GM19438 (cell line): ENCODE measurements at regions not wholly inside any gene's neighbourhood (a gene's known extent, or its start where the extent isn't known, plus 50 kb on each side); places are given as distances from the start of the nearest gene placed in this dataset.

Experiments
- ATAC-seq: cut with Tn5 transposase; IDR thresholded peaks from one replicate; pipeline ENCODE4 v1.9.1; 2021; ENCODE audit warnings: low read depth; ENCODE audit not compliant: unreplicated experiment

DNA sequence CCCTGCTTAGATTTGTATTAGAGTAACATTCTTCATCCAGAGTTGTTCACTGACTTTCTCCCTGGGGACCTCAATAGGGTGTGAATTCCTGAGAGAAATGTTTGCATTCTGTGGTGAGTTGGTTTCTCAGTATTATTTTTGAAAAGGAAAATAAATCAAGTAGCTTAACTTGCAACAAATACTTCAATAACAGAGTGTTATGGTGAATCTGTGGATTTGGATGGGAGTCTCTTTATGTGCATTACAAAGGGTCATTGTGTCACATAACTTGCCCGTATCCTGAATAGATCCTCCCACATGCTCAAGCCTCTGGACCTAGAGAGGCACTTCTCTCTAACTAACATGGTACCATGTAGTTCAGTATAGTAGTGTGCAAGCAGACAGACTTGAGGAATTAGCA lies 68.4 kb upstream of the IPO9 start:
- no peak for ATAC-seq

DNA sequence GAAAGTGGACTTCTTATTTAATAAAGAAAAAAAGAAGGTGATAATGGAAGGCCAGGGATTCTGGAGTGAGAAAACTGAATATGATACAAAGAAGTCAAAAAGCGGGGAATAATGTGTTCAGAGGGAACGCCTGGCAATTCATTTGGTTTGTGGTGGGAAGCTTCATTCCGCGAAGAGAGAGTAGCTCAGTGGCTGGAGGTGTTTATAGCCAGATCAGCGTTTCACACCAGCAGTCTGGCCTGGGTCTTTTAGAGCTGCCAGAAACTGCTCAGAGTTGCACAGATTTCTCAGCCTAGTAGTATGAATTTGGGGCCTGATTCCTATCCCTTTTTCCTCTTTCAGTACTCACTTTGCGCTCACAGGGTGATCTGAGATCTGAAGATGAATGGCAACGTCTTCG lies 67.8 kb upstream of the IPO9 start:
- no peak for ATAC-seq

GRCh38 chr1:201761871-201762270 lies 67.1 kb upstream of the IPO9 start:
- no peak for ATAC-seq

GRCh38 chr1:201762381-201762780 lies 66.6 kb upstream of the IPO9 start:
- ATAC-seq, result no peak

DNA sequence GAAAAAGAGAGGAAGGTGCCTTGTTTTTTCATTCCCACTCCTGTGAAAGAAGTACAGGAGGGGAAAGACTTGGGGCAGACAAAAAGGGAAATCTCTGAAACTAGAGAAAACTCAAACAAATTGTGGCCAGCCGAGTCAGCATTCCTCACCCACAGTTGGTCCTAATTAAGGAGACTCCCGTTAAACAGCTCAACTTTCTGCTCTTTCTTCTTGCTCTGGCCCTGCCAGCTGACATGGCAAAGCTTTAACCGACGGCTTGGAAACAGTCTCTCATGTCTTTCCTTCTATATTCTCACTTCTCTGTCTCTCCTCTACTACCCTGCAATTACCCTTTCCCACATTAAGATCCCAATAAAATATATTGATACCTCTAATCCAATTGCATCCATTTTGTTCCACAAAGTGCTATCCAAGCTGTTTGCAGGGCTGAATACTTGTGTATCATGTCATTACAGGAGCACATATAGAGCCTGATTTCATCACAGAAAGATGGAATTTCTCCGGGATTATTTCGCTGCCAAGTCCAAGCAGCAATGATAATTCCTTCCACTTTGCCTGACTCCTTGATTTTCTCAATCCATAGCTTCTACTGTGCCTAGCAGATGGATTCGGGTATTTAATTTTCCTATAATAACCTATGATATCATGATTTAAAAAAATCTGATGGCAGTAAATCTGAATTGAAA lies 65.4 kb upstream of the IPO9 start:
- ATAC-seq, result no peak

GRCh38 chr1:201764166-201764565 lies 64.8 kb upstream of the IPO9 start:
- no peak for ATAC-seq

DNA sequence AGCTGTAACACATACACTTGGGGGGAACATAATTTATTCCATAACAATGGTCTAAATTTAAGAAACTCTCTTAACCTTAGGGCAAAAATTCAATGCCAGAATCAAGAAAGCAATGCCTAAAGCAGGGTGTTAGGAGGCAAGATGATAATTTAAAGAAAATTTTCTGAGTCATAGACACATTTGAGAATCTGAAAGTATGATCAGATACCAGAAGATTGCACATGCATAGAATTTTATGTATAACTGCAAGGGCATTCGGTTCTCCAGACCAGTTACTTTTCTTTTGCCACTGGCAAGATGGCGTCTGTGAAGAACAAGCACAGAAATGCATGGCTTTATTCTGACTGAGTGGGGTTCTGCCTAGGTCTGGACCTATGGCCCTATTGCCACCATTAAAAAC lies 64.4 kb upstream of the IPO9 start:
- ATAC-seq, result no peak

DNA sequence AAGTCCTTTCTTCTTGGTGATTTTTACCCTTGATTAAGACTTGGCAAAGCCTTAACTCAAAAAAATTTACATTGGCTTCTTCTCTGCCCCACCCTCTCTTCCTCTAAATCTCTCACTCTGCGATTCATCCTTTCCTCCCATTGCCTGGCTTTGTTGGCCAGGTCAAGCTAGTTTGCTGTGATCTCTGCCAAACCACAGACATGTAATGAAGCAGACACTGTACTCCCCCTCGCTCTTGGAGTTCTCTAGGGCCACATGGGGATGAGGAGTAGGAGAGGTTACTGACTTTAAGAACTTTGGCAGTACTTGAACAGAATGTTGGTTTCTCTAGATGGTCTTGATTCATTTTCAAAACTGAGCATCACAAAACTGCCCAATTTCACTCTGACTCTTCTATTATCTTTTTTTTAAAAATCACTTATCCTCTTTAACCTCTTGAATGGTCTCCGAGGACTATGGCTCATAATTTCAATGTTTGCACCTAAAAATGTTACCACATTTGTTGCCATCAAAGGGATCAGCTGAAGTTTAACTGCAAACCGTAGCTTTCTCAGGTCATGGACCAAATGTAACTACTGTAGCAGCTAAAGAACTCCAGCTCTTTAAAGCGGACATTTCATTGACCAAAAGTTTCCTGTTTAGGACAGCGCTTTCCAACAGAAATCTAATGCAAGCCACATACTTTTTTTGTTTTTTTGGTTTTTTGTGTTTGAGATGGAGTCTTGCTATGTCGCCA lies 62.7 kb upstream of the IPO9 start:
- ATAC-seq, result no peak

DNA sequence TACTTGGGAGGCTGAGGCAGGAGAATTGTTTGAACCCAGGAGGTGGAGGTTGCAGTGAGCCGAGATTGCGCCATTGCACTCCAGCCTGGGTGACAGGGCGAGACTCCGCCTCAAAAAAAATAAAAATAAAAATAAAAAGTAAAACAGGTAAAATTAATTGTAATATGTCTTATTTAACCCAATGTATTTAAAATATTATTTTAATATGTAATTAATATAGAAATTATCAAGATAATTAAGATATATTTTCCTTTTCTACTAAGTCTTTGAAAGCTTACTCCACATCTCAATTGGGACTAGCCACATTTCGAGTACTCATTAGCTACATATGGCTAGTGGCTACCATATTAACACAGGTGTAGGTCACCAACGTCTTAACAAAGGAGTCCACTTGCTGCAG lies 61.6 kb upstream of the IPO9 start:
- ATAC-seq, result no peak

DNA sequence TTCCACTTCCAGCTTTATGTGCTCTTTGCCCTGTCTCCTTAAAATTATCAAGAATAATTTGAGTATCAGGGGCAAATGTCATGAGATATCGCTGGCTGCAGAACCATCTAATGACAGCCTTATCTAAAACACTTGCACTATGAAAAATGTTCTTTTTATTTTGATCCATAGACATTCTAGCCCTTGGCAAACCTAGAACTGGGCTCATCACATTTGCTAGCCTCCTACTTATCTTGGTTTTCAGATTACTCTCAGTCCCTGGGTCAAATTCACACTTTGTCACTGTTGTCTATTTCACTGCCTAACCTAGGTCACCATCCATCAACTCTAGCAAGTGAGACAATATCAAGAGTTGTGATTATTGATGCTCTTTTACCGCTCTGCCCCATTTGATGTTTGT lies 59.9 kb upstream of the IPO9 start:
- ATAC-seq, result no peak

DNA sequence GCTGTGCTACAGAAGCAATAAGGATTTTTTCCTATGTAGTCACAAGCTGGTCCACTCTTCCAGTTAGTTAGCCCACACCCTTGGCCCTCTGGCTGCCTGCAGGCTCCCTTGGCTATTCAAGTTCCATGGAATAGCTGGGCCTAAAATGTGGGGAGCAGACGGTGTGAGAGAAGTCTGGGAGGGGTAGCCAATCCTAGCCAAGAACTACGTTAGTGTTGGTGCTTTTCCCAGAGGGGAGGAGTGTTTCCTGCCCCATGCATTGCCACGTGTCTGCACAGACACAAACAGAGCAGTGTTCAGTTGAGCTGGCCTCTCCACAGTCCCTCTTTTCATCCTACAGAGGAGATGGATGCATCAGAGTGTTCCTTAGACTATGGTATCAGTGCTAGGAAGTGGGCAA lies 59.0 kb upstream of the IPO9 start:
- ATAC-seq, result no peak

DNA sequence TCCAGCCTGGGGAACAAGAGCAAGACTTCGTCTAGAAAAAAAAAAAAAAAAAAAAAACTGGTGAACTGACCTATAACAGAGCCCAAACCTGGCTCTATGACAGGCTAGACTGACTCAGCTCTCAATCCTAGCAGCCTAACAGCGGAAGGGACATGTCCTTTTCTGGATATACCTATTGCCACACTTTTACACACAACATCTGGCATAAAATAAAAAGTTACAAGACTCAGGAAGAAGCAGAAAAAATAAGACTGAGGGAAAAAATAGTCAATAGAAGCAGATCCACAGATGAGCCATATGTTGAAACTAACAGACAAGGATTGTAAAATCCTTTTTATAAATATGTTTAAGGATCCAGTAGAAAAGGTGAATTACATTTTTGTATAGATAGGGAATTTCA lies 57.5 kb upstream of the IPO9 start:
- ATAC-seq, result no peak

GRCh38 chr1:201772178-201772577 lies 56.8 kb upstream of the IPO9 start:
- ATAC-seq, result no peak

GRCh38 chr1:201773764-201774163 lies 55.2 kb upstream of the IPO9 start:
- ATAC-seq, result no peak

DNA sequence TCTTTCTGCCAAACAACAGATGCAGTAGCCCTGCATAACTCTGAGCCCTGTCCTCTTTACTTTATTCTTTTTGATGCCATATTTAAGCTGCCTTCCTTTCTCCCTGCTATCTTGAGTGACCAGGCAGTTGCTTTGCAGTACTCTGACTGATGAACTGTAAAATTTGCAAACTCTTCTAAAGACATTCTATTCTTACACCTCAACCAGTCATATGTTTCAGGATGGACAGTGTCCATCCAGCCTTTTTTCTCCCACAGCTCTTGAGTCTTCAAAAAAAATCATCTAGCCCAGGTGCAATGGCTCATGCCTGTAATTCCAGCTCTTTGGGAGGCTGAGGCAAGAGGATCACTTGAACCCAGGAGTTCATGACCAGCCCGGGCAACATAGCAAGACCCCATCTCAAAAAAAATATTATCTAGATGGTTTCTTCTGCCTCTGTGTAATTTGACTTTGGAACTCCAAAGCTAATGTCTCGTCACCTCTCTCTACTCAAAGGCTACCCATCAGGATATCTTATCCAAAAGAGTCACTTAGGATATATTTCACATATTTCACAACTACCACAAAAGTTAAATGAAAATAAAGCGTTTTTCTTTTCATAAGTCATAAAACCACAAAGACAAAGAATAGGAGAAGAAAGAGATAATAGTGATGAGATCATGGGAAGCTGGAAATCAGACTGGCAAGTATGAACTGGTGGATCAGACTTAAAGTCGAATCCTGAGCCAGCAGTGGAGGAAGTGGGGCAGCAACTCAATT lies 54.6 kb upstream of the IPO9 start:
- no peak for ATAC-seq

- no peak for ATAC-seq
These were observed 54.0 kb upstream of the IPO9 start for GRCh38 chr1:201774983-201775344.

DNA sequence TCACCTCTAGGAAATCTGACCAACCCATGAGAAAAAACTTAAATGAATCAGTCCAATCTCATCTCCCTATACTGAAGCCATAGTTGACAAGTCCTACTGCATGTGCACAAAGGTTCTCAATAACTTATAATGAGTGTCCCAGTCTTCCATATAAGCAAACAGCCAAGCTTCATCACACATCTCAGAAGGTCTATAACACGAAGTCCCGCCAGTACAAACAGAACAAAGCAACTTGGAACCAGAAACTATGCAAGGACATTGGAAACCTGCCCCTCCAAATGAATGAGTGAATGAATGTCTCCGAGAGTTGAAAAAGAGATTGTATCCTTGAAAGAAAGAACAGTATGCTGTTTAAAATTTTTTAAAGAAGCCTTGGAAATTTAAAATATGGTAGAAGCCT lies 53.6 kb upstream of the IPO9 start:
- ATAC-seq, result no peak

DNA sequence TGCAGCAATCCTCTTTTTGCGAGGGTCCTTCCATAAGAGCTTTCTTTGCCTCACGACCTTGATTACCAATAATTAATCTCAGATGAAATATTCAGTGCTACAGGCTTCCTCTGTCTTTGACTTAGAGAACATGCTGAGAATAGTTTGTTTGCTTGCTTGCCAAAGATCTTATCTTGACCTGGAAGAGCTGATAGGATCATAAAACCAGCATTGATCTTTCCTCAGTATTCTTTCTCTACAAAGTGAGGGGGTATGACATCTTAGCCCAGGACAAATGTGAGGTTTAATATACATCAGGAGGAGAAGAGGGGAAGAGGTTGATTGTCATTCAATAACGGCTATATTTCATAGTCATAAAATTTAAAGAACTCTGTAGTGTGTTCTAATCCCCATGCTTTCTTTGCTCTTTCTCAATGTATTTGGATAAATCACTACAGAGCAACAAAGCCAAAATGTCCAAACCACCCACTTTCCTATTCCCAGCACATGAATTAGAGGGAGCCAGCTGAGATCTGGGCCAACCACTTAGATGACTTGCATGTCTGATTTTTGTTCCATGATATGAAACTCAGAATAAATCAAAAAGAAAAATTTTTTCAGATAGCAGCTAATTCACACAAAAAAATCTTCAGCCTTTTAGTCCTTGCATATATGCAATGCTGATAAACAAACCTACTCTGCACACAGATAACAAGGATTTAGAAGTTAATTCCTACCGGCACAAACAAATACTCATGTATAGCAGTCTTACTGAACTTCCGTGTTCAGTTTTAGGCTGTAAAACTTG lies 50.5 kb upstream of the IPO9 start:
- no peak for ATAC-seq
